Brain microvascular endothelial cell (primary cell): ENCODE measurements at regions not wholly inside any gene's neighbourhood (a gene's known extent, or its start where the extent isn't known, plus 50 kb on each side); places are given as distances from the start of the nearest gene placed in this dataset.
A peak's percentile ranks its signal among the peaks of the same experiment; 100 is the strongest.

Experiments
- DNase-seq: peaks from one replicate; pipeline ENCODE4 v3.0.0-alpha.2; 2020
- H3K27ac ChIP-seq: fragments of 250-450 bp; sonication (Bioruptor Pico); 2 replicates; pipeline ENCODE4 v1.5.1; 2020; ENCODE audit warnings: mild to moderate bottlenecking, moderate library complexity
- H3K27me3 ChIP-seq: fragments of 250-450 bp; sonication (Bioruptor Pico); replicated peaks from 2 replicates; pipeline ENCODE4 v1.5.1; 2020; ENCODE audit warnings: mild to moderate bottlenecking
- H3K36me3 ChIP-seq: fragments of 250-450 bp; sonication (Bioruptor Pico); replicated peaks from 2 replicates; pipeline ENCODE4 v1.5.1; 2020; ENCODE audit warnings: mild to moderate bottlenecking
- H3K4me3 ChIP-seq: 2 replicates; pipeline ENCODE4 v1.5.1; 2011; ENCODE audit warnings: low read depth, mild to moderate bottlenecking, control low read depth, low read length, moderate library complexity
- in situ Hi-C: cut with HindIII; loops from 2 replicates; pipeline ENCODE4 v1.10.0; 2017; ENCODE audit warnings: low sequenced_read_pairs, low pct_ligation_motif_present
- TF ChIP-seq, protein P1 (sequence below): IDR thresholded peaks from 2 replicates; pipeline ENCODE4 v1.5.1; 2011; ENCODE audit warnings: low read depth, mild to moderate bottlenecking, moderate library complexity, low read length, control low read depth, inconsistent platforms; ENCODE audit errors: missing control alignments

- Histone ChIP-seq H3K27ac (no peak overlapping the region), H3K27me3 (no peaks in the 10 kb centered on the region), H3K4me3 (no peak overlapping the region), H3K36me3 (no peaks in the 10 kb centered on the region)
- in situ Hi-C loops: no loop called here
- no peak for DNase-seq
- TF ChIP-seq, protein P1, sequence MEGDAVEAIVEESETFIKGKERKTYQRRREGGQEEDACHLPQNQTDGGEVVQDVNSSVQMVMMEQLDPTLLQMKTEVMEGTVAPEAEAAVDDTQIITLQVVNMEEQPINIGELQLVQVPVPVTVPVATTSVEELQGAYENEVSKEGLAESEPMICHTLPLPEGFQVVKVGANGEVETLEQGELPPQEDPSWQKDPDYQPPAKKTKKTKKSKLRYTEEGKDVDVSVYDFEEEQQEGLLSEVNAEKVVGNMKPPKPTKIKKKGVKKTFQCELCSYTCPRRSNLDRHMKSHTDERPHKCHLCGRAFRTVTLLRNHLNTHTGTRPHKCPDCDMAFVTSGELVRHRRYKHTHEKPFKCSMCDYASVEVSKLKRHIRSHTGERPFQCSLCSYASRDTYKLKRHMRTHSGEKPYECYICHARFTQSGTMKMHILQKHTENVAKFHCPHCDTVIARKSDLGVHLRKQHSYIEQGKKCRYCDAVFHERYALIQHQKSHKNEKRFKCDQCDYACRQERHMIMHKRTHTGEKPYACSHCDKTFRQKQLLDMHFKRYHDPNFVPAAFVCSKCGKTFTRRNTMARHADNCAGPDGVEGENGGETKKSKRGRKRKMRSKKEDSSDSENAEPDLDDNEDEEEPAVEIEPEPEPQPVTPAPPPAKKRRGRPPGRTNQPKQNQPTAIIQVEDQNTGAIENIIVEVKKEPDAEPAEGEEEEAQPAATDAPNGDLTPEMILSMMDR: no peak
These were observed 71.2 kb upstream of the AP4E1 start for GRCh38 chr15:50837256-50837770.

- DNase-seq: no peak
- no peak overlapping the region for H3K4me3 ChIP-seq
- no peaks in the 10 kb centered on the region for H3K36me3 ChIP-seq
- TF ChIP-seq, protein P1: no peak
- in situ Hi-C loops: no loop called here
- H3K27me3 ChIP-seq: no peaks in the 10 kb centered on the region
- H3K27ac ChIP-seq: no peak overlapping the region
These were observed 65.2 kb upstream of the SPPL2A start for GRCh38 chr15:50830477-50831354.

DNA sequence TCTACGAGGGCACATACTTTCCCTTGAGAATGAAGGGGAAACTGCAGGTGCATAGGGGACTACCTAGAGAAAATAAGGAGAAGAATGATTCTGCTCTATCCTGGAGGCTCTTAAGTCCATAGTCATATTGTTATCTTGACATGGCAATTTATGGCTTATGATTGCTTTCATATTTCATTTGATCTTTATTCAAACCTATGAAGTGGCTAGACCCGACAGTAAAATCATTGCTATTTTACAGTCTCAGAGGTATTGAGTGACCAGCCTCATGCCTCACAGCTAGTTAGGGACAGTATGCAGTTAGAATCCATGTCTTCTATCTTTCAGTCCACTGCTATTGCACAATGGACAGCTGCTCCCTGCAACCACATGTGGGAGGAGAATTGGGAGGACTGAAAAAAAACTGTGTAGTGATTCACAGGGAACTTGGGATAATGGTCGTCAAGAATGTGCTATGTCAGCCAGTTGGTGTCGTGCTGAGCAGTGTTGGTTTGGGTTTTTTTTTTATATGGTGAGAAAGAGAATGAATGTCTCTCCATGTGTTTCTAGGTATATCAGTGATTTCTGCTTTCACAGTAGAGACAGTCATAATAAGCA lies 63.2 kb upstream of the SPPL2A start:
- no peaks in the 10 kb centered on the region for H3K36me3 ChIP-seq
- TF ChIP-seq, protein P1: no peak
- H3K27me3 ChIP-seq: no peaks in the 10 kb centered on the region
- H3K27ac ChIP-seq: no peak overlapping the region
- peak; percentile 90 for DNase-seq
- in situ Hi-C loops: no loop called here
- no peak overlapping the region for H3K4me3 ChIP-seq

GRCh38 chr15:50825946-50826345 lies 60.4 kb upstream of the SPPL2A start:
- Histone ChIP-seq H3K27me3 (no peaks in the 10 kb centered on the region), H3K27ac (no peak overlapping the region), H3K36me3 (no peaks in the 10 kb centered on the region), H3K4me3 (no peak overlapping the region)
- no peak for DNase-seq
- in situ Hi-C loops: no loop called here
- TF ChIP-seq, protein P1: no peak

DNA sequence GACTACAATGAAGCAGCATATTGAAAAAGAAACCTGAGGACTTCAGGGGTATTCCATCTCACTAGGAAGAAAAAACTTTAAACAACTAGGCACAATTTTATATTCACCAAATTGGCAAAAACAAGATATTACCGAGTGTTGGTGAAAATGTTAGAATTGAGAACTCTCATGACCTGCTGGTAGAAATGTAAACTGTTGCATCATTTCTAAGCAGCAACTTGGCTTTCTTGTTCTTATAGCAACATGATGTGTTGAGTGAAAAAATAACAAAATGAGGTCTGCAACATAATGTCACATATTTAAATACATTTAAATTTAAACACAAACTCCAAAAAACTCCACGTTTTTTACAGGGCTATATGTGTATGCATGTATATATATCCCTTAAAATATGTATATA lies 59.0 kb upstream of the SPPL2A start:
- H3K36me3 ChIP-seq: no peaks in the 10 kb centered on the region
- no peak for DNase-seq
- TF ChIP-seq, protein P1: no peak
- no peak overlapping the region for H3K4me3 ChIP-seq
- in situ Hi-C loops: no loop called here
- H3K27me3 ChIP-seq: no peaks in the 10 kb centered on the region
- H3K27ac ChIP-seq: no peak overlapping the region
